Endothelial cell of umbilical vein (primary cell): ENCODE measurements at regions not wholly inside any gene's neighbourhood (a gene's known extent, or its start where the extent isn't known, plus 50 kb on each side); places are given as distances from the start of the nearest gene placed in this dataset.
"Not testable (repeated sequence)": the region's sequence is repeated elsewhere in the genome, so short reads cannot be mapped to it uniquely, and the experiment has no call there.

Experiments
- FOS ChIP-seq: IDR thresholded peaks from 2 replicates; pipeline ENCODE4 v1.6.1; 2011; ENCODE audit warnings: mild to moderate bottlenecking, low read length, moderate library complexity, borderline replicate concordance; ENCODE audit not compliant: insufficient read depth
- JUN ChIP-seq: IDR thresholded peaks from 2 replicates; pipeline ENCODE4 v1.6.1; 2011; ENCODE audit warnings: borderline replicate concordance, low read depth; ENCODE audit not compliant: insufficient read length, insufficient read depth
- MYC ChIP-seq: IDR thresholded peaks from one replicate; pipeline ENCODE4 v1.6.1; 2011; ENCODE audit warnings: mild to moderate bottlenecking, low read depth, low read length
- POLR2A ChIP-seq: IDR thresholded peaks from 2 replicates; pipeline ENCODE4 v1.6.1; 2012; ENCODE audit warnings: low read depth, mild to moderate bottlenecking, control low read depth, low read length
- POLR2AphosphoS5 ChIP-seq: IDR thresholded peaks from 2 replicates; pipeline ENCODE4 v1.6.1; 2012; ENCODE audit warnings: low read depth, mild to moderate bottlenecking, control low read depth, low read length, moderate library complexity; ENCODE audit not compliant: insufficient read depth
- TF ChIP-seq, protein P1 (sequence below), 2 donors: IDR thresholded peaks; 1 replicate in 1 of 2; 2 replicates in 1 of 2; pipeline ENCODE4 v1.5.1; 2011; ENCODE audit warnings: low read length in 2 of 2, mild to moderate bottlenecking in 2 of 2, moderate library complexity in 2 of 2, control low read depth in 1 of 2, inconsistent platforms in 1 of 2, low read depth in 1 of 2; ENCODE audit not compliant: insufficient read depth in 1 of 2; ENCODE audit errors: extremely low read depth in 1 of 2
- TF ChIP-seq, protein P2 (sequence below): IDR thresholded peaks from 2 replicates; pipeline ENCODE4 v1.6.1; 2011; ENCODE audit not compliant: insufficient read depth, insufficient read length

DNA sequence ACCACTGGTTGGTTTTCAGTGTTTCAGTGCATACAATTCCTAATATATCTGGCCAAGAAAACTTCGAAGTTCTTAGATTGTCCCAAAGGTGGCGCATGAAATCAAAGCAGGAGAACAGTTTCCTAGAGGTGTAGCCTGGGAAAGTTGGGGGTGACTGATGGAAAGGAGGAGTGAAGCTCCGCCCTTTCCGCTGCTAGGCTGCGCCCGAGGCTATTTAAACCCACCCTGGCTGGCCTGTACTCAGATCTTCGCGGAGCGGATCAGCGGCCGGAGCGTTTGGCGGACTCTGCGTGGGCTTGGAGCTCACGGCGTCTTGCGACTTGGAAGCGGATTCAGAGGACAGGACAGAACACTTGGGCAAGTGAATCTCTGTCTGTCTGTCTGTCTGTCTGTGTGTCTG is 328.7 kb downstream of the CWH43 start:
- TF ChIP-seq, protein P1, sequence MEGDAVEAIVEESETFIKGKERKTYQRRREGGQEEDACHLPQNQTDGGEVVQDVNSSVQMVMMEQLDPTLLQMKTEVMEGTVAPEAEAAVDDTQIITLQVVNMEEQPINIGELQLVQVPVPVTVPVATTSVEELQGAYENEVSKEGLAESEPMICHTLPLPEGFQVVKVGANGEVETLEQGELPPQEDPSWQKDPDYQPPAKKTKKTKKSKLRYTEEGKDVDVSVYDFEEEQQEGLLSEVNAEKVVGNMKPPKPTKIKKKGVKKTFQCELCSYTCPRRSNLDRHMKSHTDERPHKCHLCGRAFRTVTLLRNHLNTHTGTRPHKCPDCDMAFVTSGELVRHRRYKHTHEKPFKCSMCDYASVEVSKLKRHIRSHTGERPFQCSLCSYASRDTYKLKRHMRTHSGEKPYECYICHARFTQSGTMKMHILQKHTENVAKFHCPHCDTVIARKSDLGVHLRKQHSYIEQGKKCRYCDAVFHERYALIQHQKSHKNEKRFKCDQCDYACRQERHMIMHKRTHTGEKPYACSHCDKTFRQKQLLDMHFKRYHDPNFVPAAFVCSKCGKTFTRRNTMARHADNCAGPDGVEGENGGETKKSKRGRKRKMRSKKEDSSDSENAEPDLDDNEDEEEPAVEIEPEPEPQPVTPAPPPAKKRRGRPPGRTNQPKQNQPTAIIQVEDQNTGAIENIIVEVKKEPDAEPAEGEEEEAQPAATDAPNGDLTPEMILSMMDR (IDR thresholded peaks at IDR 0.05; ENCODE audit: extremely low read depth in 1 of 2, insufficient read depth in 1 of 2, low read depth in 1 of 2, low read length in 2 of 2): not testable (repeated sequence)
- TF ChIP-seq POLR2A, MYC, POLR2AphosphoS5, FOS, JUN: not testable (repeated sequence)
- TF ChIP-seq, protein P2, sequence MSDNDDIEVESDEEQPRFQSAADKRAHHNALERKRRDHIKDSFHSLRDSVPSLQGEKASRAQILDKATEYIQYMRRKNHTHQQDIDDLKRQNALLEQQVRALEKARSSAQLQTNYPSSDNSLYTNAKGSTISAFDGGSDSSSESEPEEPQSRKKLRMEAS: not testable (repeated sequence)
